ENCODE measurements at regions not wholly inside any gene's neighbourhood (a gene's known extent, or its start where the extent isn't known, plus 50 kb on each side); places are given as distances from the start of the nearest gene placed in this dataset.
A peak's percentile ranks its signal among the peaks of the same experiment; 100 is the strongest.

- Histone ChIP-seq H3K4me3 (ENCODE audit: low read depth, low read length) (no peak overlapping the region), H3K9me3 (no peaks in the 10 kb centered on the region), H3K4me1 (no peaks in the 10 kb centered on the region), H3K27me3 (no peaks in the 10 kb centered on the region), H3K36me3 (no peaks in the 10 kb centered on the region)
- no peak for TF ChIP-seq CTCF (IDR thresholded peaks at IDR 0.05; ENCODE audit: low read depth, low read length)
- DNase-seq, result no peak
Observed at GRCh38 chr4:37771771-37772170, 54.7 kb upstream of the PGM2 start.

- Histone ChIP-seq H3K4me3 (ENCODE audit: low read depth, low read length) (no peak overlapping the region), H3K36me3 (no peaks in the 10 kb centered on the region), H3K4me1 (no peaks in the 10 kb centered on the region), H3K27me3 (no peaks in the 10 kb centered on the region), H3K9me3 (no peaks in the 10 kb centered on the region)
- DNase-seq, result no peak
- no peak for TF ChIP-seq CTCF (IDR thresholded peaks at IDR 0.05; ENCODE audit: low read depth, low read length)
Observed at GRCh38 chr4:37770016-37770415, 56.5 kb upstream of the PGM2 start.

- H3K27me3 ChIP-seq, result no peaks in the 10 kb centered on the region
- no peaks in the 10 kb centered on the region for H3K4me1 ChIP-seq
- no peak for DNase-seq
- TF ChIP-seq CTCF (IDR thresholded peaks at IDR 0.05; ENCODE audit: low read depth, low read length), result no peak
- no peaks in the 10 kb centered on the region for H3K9me3 ChIP-seq
- H3K4me3 ChIP-seq (ENCODE audit: low read depth, low read length), result no peak overlapping the region
- no peaks in the 10 kb centered on the region for H3K36me3 ChIP-seq
Observed at GRCh38 chr4:37769391-37769989, 57.0 kb upstream of the PGM2 start.

- H3K9me3 ChIP-seq, result no peaks in the 10 kb centered on the region
- H3K4me1 ChIP-seq, result no peaks in the 10 kb centered on the region
- H3K36me3 ChIP-seq, result no peaks in the 10 kb centered on the region
- H3K4me3 ChIP-seq (ENCODE audit: low read depth, low read length), result no peak overlapping the region
- TF ChIP-seq CTCF (IDR thresholded peaks at IDR 0.05; ENCODE audit: low read depth, low read length), result no peak
- DNase-seq, result peak; percentile 44
- H3K27me3 ChIP-seq, result no peaks in the 10 kb centered on the region
Observed at GRCh38 chr4:37767546-37767945, 58.9 kb upstream of the PGM2 start.

GRCh38 chr4:37767019-37767418 is 59.5 kb upstream of the PGM2 start:
- Histone ChIP-seq H3K9me3 (no peaks in the 10 kb centered on the region; the same call in 1 of the 2 replicates), H3K27me3 (no peaks in the 10 kb centered on the region), H3K4me3 (ENCODE audit: low read depth, low read length) (no peak overlapping the region), H3K36me3 (no peaks in the 10 kb centered on the region), H3K4me1 (no peaks in the 10 kb centered on the region)
- no peak for TF ChIP-seq CTCF (IDR thresholded peaks at IDR 0.05; ENCODE audit: low read depth, low read length)
- no peak for DNase-seq

GRCh38 chr4:37765741-37766140 is 60.7 kb upstream of the PGM2 start:
- Histone ChIP-seq H3K36me3 (no peaks in the 10 kb centered on the region), H3K27me3 (no peaks in the 10 kb centered on the region), H3K9me3 (no peaks in the 10 kb centered on the region; the same call in 1 of the 2 replicates), H3K4me3 (ENCODE audit: low read depth, low read length) (no peak overlapping the region), H3K4me1 (no peaks in the 10 kb centered on the region)
- TF ChIP-seq CTCF (IDR thresholded peaks at IDR 0.05; ENCODE audit: low read depth, low read length), result no peak
- no peak for DNase-seq
